ENCODE measurements at regions not wholly inside any gene's neighbourhood (a gene's known extent, or its start where the extent isn't known, plus 50 kb on each side); places are given as distances from the start of the nearest gene placed in this dataset.

GRCh38 chr4:107128116-107128515 is 92.0 kb upstream of the DKK2 start:
- Mint-ChIP-seq H3K4me3 (ENCODE audit: unreplicated experiment) (no peak overlapping the region), H3K9me3 (ENCODE audit: unreplicated experiment) (no peaks in the 10 kb centered on the region), H3K4me1 (ENCODE audit: low read depth, unreplicated experiment) (no peaks in the 10 kb centered on the region), H3K27ac (ENCODE audit: unreplicated experiment) (no peak overlapping the region), H3K36me3 (ENCODE audit: unreplicated experiment) (no peaks in the 10 kb centered on the region), H3K27me3 (ENCODE audit: unreplicated experiment) (no peaks in the 10 kb centered on the region)
- TF ChIP-seq CTCF (IDR thresholded peaks at IDR 0.05; ENCODE audit: partially characterized antibody, unreplicated experiment): no peak
- no peak for DNase-seq

GRCh38 chr4:107125496-107125895 is 89.4 kb upstream of the DKK2 start:
- H3K4me3 Mint-ChIP-seq (ENCODE audit: unreplicated experiment): no peak overlapping the region
- H3K4me1 Mint-ChIP-seq (ENCODE audit: low read depth, unreplicated experiment): no peaks in the 10 kb centered on the region
- H3K9me3 Mint-ChIP-seq (ENCODE audit: unreplicated experiment): no peaks in the 10 kb centered on the region
- no peak for TF ChIP-seq CTCF (IDR thresholded peaks at IDR 0.05; ENCODE audit: partially characterized antibody, unreplicated experiment)
- H3K27ac Mint-ChIP-seq (ENCODE audit: unreplicated experiment): no peak overlapping the region
- no peaks in the 10 kb centered on the region for H3K27me3 Mint-ChIP-seq (ENCODE audit: unreplicated experiment)
- no peaks in the 10 kb centered on the region for H3K36me3 Mint-ChIP-seq (ENCODE audit: unreplicated experiment)
- DNase-seq: no peak

- H3K36me3 Mint-ChIP-seq (ENCODE audit: unreplicated experiment): no peaks in the 10 kb centered on the region
- no peak for DNase-seq
- no peak overlapping the region for H3K27ac Mint-ChIP-seq (ENCODE audit: unreplicated experiment)
- H3K27me3 Mint-ChIP-seq (ENCODE audit: unreplicated experiment): no peaks in the 10 kb centered on the region
- no peak overlapping the region for H3K4me3 Mint-ChIP-seq (ENCODE audit: unreplicated experiment)
- no peak for TF ChIP-seq CTCF (IDR thresholded peaks at IDR 0.05; ENCODE audit: partially characterized antibody, unreplicated experiment)
- no peaks in the 10 kb centered on the region for H3K9me3 Mint-ChIP-seq (ENCODE audit: unreplicated experiment)
- H3K4me1 Mint-ChIP-seq (ENCODE audit: low read depth, unreplicated experiment): no peaks in the 10 kb centered on the region
These were observed 86.6 kb upstream of the DKK2 start for GRCh38 chr4:107122736-107123135.

- Mint-ChIP-seq H3K9me3 (ENCODE audit: unreplicated experiment) (no peaks in the 10 kb centered on the region), H3K4me1 (ENCODE audit: low read depth, unreplicated experiment) (no peaks in the 10 kb centered on the region), H3K27ac (ENCODE audit: unreplicated experiment) (no peak overlapping the region), H3K4me3 (ENCODE audit: unreplicated experiment) (no peak overlapping the region), H3K36me3 (ENCODE audit: unreplicated experiment) (no peaks in the 10 kb centered on the region), H3K27me3 (ENCODE audit: unreplicated experiment) (no peaks in the 10 kb centered on the region)
- no peak for TF ChIP-seq CTCF (IDR thresholded peaks at IDR 0.05; ENCODE audit: partially characterized antibody, unreplicated experiment)
- DNase-seq: no peak
These were observed 84.5 kb upstream of the DKK2 start for GRCh38 chr4:107120661-107121060.

- no peaks in the 10 kb centered on the region for H3K9me3 Mint-ChIP-seq (ENCODE audit: unreplicated experiment)
- no peak for DNase-seq
- no peak overlapping the region for H3K4me3 Mint-ChIP-seq (ENCODE audit: unreplicated experiment)
- H3K27me3 Mint-ChIP-seq (ENCODE audit: unreplicated experiment): no peaks in the 10 kb centered on the region
- H3K36me3 Mint-ChIP-seq (ENCODE audit: unreplicated experiment): no peaks in the 10 kb centered on the region
- no peak for TF ChIP-seq CTCF (IDR thresholded peaks at IDR 0.05; ENCODE audit: partially characterized antibody, unreplicated experiment)
- no peak overlapping the region for H3K27ac Mint-ChIP-seq (ENCODE audit: unreplicated experiment)
- H3K4me1 Mint-ChIP-seq (ENCODE audit: low read depth, unreplicated experiment): no peaks in the 10 kb centered on the region
These were observed 81.6 kb upstream of the DKK2 start for GRCh38 chr4:107117726-107118125.
